GM21786 (cell line): ENCODE measurements at regions not wholly inside any gene's neighbourhood (a gene's known extent, or its start where the extent isn't known, plus 50 kb on each side); places are given as distances from the start of the nearest gene placed in this dataset.

Experiments
- ATAC-seq: cut with Tn5 transposase; IDR thresholded peaks from one replicate; pipeline ENCODE4 v1.9.1; 2021; ENCODE audit not compliant: unreplicated experiment

GRCh38 chr11:92744929-92745585, 224.4 kb upstream of the MTNR1B start:
- ATAC-seq, result no peak

- no peak for ATAC-seq
Observed at GRCh38 chr11:92750794-92751193, 218.7 kb upstream of the MTNR1B start.

GRCh38 chr11:92751594-92751993, 217.9 kb upstream of the MTNR1B start:
- ATAC-seq, result no peak

GRCh38 chr11:92752122-92752521, 217.3 kb upstream of the MTNR1B start:
- ATAC-seq, result no peak

- ATAC-seq, result no peak
Observed at GRCh38 chr11:92753161-92753560, 216.3 kb upstream of the MTNR1B start.

GRCh38 chr11:92758241-92758780, 211.1 kb upstream of the MTNR1B start:
- ATAC-seq, result no peak

GRCh38 chr11:92759571-92760214, 209.8 kb upstream of the MTNR1B start:
- no peak for ATAC-seq

- ATAC-seq, result no peak
Observed at GRCh38 chr11:92762121-92762540, 207.3 kb upstream of the MTNR1B start.

- no peak for ATAC-seq
Observed at GRCh38 chr11:92763336-92763735, 206.1 kb upstream of the MTNR1B start.

- no peak for ATAC-seq
Observed at GRCh38 chr11:92764128-92764527, 205.3 kb upstream of the MTNR1B start.

GRCh38 chr11:92765082-92765840, 204.2 kb upstream of the MTNR1B start:
- no peak for ATAC-seq

- no peak for ATAC-seq
Observed at GRCh38 chr11:92765965-92766371, 203.5 kb upstream of the MTNR1B start.

- ATAC-seq, result no peak
Observed at GRCh38 chr11:92766698-92767097, 202.8 kb upstream of the MTNR1B start.

- ATAC-seq, result no peak
Observed at GRCh38 chr11:92767416-92767815, 202.0 kb upstream of the MTNR1B start.

GRCh38 chr11:92768121-92768840, 201.2 kb upstream of the MTNR1B start:
- ATAC-seq, result no peak

- no peak for ATAC-seq
Observed at GRCh38 chr11:92769112-92769511, 200.3 kb upstream of the MTNR1B start.

GRCh38 chr11:92770419-92770818, 199.0 kb upstream of the MTNR1B start:
- no peak for ATAC-seq

- ATAC-seq, result no peak
Observed at GRCh38 chr11:92770981-92771380, 198.5 kb upstream of the MTNR1B start.

- no peak for ATAC-seq
Observed at GRCh38 chr11:92771701-92772100, 197.8 kb upstream of the MTNR1B start.

- peak; percentile 82 for ATAC-seq
Observed at GRCh38 chr11:92775003-92775676, 194.3 kb upstream of the MTNR1B start.

GRCh38 chr11:92776676-92777075, 192.8 kb upstream of the MTNR1B start:
- no peak for ATAC-seq
